ENCODE measurements at regions not wholly inside any gene's neighbourhood (a gene's known extent, or its start where the extent isn't known, plus 50 kb on each side); places are given as distances from the start of the nearest gene placed in this dataset.

- TF ChIP-seq CTCF (IDR thresholded peaks at IDR 0.05 in 4 of 5, conservative IDR thresholded peaks at IDR 0.05 in 1 of 5), result no peak
- no peak for TF ChIP-seq POLR2A (IDR thresholded peaks at IDR 0.05)
These were observed 139.3 kb upstream of the ARHGAP5 start for GRCh38 chr14:31937730-31938346.

Measured in gastrocnemius medialis (tissue), 4 donors.